ENCODE measurements at regions not wholly inside any gene's neighbourhood (a gene's known extent, or its start where the extent isn't known, plus 50 kb on each side); places are given as distances from the start of the nearest gene placed in this dataset.

DNA sequence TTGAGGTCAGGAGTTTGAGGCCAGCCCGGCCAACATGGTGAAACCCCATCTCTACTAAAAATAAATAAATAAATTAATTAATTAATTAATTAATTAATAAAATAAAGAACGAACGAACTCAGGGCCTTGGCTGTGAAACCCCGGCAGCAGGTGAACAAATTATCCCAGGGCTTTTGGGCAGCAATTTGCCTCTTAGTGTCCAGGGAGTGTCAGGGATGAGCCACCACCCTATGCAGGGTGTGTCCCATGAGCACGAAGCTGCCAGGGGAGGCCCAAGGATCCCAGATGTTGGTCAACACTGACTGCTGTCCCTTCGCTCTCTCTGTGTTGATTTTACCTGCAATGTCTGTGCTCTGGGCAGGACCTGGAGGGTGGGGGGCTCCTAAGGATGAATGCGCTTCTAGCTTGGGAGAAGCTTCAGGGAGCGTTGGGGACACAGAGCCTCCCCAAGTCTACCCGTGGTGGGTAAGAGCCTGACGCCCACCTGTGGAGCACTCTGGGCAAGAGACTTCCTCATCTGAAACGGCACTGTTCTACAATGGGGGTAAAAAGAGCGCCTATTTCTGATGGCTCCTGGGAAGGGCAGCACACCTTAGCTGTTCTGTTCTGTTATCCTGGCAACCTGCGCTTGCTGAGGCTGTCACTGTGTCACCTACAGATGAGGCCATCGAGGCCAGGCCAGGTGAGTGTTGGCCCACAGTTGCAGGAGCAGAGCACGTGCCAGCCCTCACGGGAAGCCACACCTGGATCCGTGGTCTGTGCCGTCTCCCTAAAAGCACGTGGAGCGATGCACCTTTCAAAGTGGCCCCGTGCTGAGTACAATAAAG lies 125.5 kb upstream of the CDH4 start:
- DNase-seq (ENCODE audit: extremely low read depth in 1 of 11, low read depth in 9 of 11, low spot score in 4 of 11), result no peak

DNA sequence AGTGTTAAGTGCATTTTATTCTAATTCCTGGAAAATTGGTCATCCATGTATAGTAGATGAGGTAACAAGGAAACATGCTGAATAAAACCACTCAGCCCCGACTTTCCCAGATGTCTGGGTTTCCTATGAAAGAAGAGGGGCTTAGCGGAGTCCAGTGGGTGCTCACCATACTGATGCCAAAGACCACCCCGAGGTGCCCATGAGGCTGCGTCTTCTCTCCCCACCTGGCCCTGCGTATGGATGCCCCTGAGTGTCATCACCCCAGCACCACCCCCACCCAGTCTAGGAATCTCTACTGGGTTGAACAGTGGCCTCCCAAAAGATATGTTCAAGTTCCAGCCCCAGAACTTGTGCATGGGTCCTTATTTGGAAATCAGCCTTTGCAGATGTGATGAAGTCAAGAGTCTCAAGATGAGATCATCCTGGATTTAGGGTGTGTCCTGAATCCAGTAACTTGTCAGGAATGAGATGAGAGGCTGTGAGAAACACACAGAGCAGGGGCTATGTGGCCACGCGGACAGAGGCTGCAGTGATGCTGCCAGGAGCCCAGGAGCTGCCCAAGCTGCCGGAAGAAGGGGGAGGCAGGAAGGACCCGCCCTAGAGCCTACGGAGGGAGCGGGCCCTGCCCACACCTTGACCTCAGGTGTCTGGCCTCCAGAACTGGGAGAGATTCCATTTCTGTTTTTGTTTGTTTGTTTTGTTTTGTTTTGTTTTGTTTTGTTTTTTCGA lies 124.6 kb upstream of the CDH4 start:
- no peak for DNase-seq (ENCODE audit: extremely low read depth in 1 of 11, low read depth in 9 of 11, low spot score in 4 of 11)

DNA sequence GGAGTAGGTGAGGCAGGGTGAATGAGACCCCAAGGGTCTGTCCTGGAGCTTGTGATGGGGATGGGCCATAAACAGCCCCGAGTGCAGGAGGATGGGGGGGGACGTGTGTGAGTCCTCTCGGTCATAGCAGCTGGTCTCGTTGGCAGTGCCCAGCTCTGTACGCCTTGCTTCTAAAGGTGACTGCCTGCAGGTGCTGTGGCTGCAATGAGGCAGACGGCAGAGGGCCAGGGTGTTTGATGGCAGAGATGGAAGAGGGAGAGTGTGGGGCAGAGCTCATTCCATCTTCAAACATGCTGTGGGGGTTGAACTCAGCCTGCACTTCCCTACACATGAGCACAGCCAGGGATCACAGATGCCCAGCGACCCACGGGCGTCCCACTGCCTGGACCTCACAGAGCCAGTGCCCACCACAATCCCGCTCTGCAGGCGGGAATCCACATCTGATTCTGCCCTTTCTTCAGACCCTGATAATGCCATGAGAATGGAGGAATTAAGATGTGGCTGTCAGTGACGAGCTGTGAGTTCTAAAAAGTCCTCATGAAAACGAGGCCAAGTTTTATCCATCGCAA lies 123.3 kb upstream of the CDH4 start:
- DNase-seq (ENCODE audit: extremely low read depth in 1 of 11, low read depth in 9 of 11, low spot score in 4 of 11), result no peak

DNA sequence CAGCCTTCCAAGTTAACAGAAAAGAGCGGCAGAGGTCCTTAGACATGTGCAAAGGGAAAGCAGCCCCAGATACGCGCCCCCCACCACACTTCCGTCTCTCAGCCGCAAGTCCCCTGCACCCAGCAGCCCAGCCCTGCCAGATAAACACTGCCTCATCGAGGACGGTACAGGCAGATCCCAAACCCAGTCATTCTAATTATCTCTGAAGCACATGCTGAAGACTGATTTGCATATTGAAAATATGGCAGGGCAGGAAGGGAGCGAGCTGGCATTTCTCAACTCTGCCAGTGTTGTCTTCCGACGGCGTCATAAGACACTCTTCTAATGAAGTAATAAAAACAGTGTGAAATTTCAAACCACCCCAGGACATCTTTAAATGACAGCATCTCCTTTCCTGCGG lies 122.8 kb upstream of the CDH4 start:
- no peak for DNase-seq (ENCODE audit: extremely low read depth in 1 of 11, low read depth in 9 of 11, low spot score in 4 of 11)

DNA sequence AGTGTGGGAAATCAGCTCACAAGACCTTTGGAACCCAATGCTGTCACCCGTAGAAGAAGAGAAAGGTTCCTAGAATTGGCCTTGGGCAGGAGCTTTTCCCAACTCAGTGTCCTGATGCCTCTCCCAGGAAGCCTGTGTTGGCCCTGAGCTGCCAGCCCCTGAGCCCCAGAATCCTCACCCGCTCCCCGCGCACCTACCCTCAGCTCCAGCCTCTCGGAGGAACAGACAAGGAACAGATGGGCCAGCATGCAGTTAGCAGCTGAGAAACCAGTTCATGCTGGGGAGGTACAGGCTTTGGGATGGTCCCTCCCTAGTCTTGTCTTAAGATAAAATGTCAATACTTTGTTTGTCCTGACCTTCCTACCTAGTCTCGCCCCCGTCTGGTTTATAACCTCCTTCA lies 121.9 kb upstream of the CDH4 start:
- DNase-seq (ENCODE audit: extremely low read depth in 1 of 11, low read depth in 9 of 11, low spot score in 4 of 11), result no peak

DNA sequence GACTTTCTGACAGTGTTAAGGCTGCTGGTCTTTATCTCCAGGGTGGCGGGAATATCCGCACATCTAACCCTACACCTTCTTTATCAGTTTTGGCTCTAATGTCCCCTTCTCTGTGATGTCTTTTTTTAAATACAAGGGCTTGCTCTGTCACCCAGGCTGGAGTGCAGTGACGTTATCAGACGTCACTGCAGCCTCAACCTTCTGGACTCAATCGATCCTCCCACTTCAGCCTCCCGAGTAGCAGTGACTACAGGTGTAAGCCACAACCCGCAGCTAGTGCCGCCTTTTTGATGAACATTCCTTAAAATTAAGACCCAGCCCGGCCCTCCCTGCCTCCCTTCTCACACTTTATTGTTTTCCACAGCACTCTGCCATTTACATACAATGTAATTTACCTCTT lies 120.1 kb upstream of the CDH4 start:
- DNase-seq (ENCODE audit: extremely low read depth in 1 of 11, low read depth in 9 of 11, low spot score in 4 of 11), result no peak

DNA sequence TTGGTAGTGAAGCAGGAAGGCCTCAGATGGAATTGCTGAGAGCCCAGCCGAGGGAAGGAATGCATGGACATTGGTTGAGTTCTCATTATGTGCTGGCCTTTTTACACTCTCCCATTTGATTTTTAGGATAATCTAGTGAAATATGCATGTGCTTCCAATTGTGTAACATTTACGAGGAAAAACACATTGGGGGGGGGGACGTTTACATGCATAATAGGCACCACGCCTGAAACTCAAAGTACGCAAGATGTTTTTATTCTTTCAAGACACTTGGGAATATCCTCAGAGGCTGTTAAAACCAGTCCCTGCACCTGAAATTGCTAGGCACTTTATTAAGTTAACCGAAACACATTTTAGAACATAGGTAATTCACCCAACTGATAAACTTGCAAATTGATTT lies 118.5 kb upstream of the CDH4 start:
- no peak for DNase-seq (ENCODE audit: extremely low read depth in 1 of 11, low read depth in 9 of 11, low spot score in 4 of 11)

DNA sequence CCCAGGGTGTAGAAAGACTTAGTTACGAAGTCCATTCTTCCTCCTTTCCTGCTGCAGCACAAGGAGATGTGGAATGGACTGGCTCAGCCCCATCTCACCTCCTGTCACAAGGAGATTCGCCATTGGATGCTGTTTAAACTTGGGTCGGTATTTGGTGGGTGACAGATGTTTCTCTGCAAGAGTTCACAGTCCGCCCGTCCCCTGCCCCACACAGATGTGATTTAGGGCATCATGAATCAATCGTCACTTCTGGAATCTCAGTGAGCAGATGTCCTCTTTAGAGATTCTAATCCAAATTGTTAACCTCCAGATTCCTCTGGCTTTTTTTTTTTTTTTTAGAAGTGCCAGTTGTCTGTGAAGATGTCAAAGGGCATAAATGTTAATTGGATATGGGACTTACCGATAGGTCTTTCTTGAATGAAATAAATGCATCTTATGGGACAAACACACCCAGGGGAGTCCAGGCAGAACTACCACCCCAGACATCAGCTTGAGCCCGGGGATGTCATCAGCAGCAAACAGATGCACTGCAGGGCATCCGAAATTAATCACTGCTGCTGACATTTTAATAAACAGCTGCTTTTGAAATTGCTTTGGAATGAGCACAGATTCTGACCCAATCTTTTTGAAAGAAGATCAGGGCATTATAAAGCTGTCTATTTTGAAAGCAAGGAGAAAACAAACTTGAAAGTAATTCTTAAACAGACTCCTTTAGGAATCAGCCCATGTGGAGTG lies 117.6 kb upstream of the CDH4 start:
- DNase-seq (ENCODE audit: extremely low read depth in 1 of 11, low read depth in 9 of 11, low spot score in 4 of 11), result no peak

DNA sequence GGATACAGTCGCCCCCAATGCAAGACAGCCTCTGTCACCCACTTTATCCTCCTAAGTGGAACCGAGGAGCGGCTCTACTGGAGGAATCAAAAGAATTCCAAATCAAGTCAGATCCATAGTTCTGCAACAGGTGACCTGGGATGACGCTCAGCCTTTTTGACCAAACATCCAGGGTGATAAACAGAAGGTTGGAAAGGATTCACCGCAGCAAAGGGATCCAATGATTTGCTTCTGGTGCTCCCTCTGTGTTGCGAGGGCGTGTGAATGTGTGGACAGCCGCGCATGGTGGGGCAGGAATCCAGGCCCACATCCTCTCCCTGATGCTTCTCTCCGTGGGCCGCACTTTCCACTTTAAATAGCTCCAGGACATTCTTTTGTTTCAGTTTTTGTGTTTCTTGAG lies 116.8 kb upstream of the CDH4 start:
- DNase-seq (ENCODE audit: extremely low read depth in 1 of 11, low read depth in 9 of 11, low spot score in 4 of 11), result no peak

DNA sequence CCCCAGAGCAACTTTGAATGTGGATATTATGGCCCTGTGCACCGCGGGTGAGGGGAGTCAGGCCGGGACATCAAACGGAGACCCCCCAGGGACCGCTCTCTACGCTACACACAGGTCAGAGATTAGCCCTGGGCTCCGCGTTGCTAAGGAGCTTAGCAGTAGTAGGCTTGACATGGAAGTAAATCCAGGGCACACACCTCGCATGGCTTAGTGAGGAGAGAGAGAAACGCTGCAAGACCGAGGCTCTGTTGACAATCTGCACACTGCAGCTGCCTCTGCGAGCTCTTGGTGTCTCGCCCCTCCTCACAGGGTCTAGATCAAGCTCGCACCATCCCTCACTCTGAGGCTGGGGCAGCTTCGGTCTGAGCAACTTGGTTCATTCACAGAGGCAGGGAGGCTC lies 116.1 kb upstream of the CDH4 start:
- DNase-seq (ENCODE audit: extremely low read depth in 1 of 11, low read depth in 9 of 11, low spot score in 4 of 11), result no peak

DNA sequence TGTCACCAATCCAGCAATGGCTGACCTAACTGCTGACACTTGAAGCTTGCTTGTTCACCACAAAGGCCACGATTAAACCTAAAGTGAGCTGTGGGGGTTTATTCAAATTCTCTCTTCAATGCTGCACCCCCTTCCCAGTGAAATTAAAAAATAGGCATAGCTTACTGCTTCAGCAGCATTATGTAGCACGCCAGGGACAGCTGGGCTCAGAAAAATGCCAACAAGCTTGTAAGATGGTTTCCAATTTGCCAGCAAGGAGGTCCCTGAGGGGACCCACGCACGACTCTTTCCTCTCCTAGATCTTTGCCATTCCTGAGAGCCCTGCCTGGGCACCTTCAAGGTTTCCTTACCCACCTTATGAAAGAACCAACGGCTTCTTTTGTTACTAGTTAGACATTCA lies 113.5 kb upstream of the CDH4 start:
- no peak for DNase-seq (ENCODE audit: extremely low read depth in 1 of 11, low read depth in 9 of 11, low spot score in 4 of 11)

DNA sequence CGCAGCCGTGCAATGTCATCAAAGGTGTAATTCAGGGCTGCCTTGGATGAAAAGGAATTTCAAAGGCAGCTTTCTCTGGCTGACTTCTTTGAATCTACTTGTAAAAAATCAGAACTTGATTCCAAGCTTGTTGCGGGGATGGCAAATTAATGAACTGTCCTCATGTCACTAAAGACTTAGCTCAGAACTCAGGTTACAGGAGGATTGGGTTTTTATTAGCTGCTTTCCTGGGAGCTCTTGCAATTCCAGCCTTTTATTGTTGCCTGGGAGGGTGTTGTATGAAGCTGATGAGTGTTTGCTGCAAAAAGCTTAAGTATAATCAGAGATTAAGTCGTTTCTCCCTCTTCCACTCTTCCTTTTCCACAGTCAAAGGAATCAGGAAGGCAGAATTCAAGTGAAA lies 113.0 kb upstream of the CDH4 start:
- no peak for DNase-seq (ENCODE audit: extremely low read depth in 1 of 11, low read depth in 9 of 11, low spot score in 4 of 11)

DNA sequence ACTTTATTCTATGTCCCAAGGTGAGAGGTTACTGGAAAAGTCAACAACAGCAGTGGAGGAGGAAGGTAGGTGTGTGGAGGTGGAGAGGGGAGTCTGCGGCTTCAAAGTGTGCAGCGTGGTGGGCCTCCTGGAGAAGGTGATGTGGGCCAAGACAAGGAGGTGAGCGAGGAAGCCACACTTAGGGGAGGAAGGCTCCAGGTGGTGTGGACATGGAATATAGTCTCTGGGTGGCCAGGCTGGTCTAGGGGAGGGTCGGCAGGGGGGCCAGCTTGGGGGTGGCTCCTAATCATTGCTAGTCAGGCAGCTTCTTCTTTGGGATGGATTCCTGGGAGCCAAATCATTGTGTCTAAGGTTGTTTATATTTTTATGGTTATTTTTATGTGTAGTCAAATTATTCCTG lies 111.5 kb upstream of the CDH4 start:
- no peak for DNase-seq (ENCODE audit: extremely low read depth in 1 of 11, low read depth in 9 of 11, low spot score in 4 of 11)

DNA sequence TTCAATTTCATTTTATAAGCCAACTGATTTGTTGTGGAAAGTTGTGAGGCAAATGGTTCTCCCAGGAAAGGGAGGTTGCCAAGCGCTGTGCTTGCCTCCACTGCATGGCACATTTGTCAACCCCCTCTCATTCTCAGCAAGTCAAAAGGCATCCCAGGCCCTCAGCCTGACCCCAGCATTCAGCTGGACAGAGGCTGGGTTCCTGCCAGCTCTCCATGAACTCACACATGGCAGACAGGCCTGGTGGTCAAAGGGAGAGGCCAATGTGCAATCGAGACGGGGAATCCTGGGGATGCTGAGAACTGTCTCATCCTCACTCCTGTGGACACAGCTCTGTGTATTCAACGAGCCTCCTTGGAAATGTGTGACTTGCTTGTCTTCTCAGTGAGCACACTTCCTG lies 106.0 kb upstream of the CDH4 start:
- no peak for DNase-seq (ENCODE audit: extremely low read depth in 1 of 11, low read depth in 9 of 11, low spot score in 4 of 11)

DNA sequence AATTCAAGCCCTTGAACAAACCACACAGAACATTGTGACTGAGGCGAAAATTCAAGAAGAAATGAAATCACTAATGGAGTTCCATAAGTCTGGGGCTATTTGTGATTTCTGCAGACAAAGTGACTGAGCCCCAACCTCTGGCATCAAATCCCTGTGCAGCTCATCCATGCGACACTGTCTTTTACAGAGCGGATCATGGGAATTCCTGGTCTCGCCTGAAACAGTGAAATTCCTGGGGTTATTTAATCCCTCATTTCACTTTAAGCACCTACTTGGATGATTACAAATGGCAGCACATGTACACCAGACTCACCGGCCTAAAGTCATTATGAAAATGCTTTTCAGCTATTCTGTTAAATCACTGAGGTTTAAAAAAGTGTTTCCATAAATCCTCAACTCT lies 102.4 kb upstream of the CDH4 start:
- DNase-seq (ENCODE audit: extremely low read depth in 1 of 11, low read depth in 9 of 11, low spot score in 4 of 11), result no peak

DNA sequence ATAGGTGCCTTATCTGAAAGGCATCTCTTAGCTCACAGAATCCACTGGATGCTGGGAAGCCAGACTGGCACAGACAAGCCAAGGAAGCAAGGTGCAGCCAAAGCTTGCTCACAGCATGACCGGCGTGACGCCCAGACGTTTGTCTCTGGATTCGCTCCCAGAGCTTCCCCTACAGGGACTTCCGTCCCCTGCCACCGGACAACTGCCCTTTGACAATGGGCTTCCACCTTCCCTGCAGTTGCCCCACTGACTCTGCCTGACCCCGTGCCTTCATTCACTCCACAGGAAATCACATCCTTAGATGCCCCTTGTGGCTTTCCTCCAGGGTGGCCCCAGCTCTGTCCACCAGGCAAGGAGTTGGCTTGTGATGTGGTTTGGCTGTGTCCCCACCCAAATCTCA lies 94.8 kb upstream of the CDH4 start:
- DNase-seq (ENCODE audit: extremely low read depth in 1 of 11, low read depth in 9 of 11, low spot score in 4 of 11), result no peak

DNA sequence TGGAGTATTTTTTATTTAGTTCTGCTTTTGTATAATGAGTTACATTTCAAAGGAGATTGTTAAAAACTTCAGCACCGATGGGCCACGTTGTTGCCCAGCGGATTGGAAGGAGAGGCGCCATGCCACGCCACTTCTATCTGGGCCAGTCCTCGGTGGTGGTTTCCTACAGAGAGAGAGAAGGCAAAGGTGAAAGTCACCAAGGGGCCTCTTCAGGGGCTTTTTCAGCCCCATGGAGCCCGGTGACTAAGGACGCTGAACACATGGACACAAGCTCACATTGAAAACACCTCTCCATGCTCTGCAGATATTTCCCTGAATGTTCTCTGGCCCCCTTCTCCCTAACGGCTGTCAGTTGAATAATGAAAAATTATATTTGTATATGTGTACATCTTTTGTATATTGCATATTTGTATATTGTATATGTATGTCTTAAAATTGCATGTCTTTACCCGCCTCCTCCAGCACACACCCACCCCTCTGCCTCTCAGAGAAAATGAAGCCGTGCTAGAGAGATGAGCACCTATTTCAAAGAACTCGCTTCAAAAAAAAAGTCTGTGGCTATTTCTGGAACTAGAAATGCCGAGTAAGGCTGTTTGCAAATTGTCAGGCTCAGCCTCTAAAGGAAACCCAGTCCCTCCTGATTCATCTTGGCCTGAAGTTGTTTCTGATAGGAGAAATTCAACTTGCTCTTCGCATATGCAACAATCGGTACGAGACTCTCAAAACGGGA lies 91.9 kb upstream of the CDH4 start:
- DNase-seq (ENCODE audit: extremely low read depth in 1 of 11, low read depth in 9 of 11, low spot score in 4 of 11), result no peak

DNA sequence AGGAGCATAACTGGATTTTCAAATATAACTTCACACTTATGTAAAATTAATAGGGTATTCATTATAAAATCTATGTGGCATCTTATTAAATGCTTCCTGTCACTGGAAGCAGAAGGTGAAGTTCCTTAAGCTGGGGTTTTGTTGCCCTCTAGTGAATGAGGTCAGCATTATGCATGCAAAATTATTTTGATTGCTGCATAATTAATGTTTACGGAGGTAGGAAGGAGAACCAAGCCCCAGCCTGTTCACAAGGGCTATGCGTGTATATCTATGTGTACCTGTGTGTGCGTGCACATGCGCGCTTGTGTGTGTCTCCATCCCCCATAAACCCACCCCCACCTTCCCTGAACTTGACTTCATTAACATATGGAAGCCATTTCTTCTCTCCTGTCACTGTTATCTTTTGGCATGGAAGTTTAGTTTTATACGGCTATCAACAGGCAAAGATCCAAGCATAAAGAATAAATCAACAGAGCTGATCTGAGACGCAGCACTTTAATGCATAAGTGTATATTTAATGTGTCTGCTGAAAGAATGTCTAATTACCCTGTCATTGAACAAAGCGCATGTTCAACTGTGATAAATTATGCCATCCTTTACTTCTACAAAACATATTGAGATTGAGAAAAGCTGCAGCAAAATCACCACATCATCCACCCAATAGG lies 90.2 kb upstream of the CDH4 start:
- DNase-seq (ENCODE audit: extremely low read depth in 1 of 11, low read depth in 9 of 11, low spot score in 4 of 11), result no peak

DNA sequence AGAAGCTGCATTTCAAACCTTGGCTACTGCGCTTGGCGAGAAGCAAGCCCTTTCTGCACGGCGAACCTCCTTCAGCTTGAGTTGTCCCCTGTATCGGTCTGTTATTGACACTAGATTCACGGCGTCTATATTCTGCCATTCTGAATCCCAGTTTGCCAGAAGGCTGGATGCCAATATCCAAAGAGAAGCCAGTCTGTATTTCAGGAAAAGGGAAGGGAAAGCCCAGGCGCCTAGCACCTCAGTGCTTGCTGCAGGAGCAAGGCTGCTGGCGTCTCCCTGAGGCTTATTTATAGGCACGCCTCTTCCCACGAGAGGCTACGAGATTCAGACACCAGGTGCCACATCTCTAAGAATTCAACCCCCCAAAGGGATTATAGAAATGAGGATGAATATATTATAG lies 89.6 kb upstream of the CDH4 start:
- DNase-seq (ENCODE audit: extremely low read depth in 1 of 11, low read depth in 9 of 11, low spot score in 4 of 11), result no peak

Measured in renal cortex interstitium (tissue), 11 donors.